GM23338 (cell line): ENCODE measurements at regions not wholly inside any gene's neighbourhood (a gene's known extent, or its start where the extent isn't known, plus 50 kb on each side); places are given as distances from the start of the nearest gene placed in this dataset.
"Not testable (repeated sequence)": the region's sequence is repeated elsewhere in the genome, so short reads cannot be mapped to it uniquely, and the experiment has no call there.

Experiments used
- ATAC-seq: fragments of 200-7000 bp; cut with Tn5 transposase; 3 replicates; pipeline ENCODE4 v1.9.1; 2020
- DNase-seq: peaks from one replicate; pipeline ENCODE4 v3.0.0-alpha.2; 2015; ENCODE audit warnings: low spot score
- H2AFZ ChIP-seq: fragments of 200-600 bp; sonication (generic); 2 replicates; pipeline ENCODE4 v1.8.0; 2016; ENCODE audit warnings: antibody characterized with exemption, mild to moderate bottlenecking, moderate library complexity
- H3F3A ChIP-seq: fragments of 200-600 bp; sonication (generic); replicated peaks from 2 replicates; pipeline ENCODE4 v1.8.0; 2017; ENCODE audit warnings: antibody characterized with exemption, mixed run types, low read depth
- H3K27ac ChIP-seq: fragments of 200-600 bp; sonication (generic); 2 replicates; pipeline ENCODE4 v1.6.1; 2016; ENCODE audit warnings: low read depth
- H3K27me3 ChIP-seq: fragments of 200-600 bp; sonication (generic); 2 replicates; pipeline ENCODE4 v1.8.0; 2016; ENCODE audit warnings: mild to moderate bottlenecking, mixed run types, moderate library complexity; ENCODE audit not compliant: insufficient read depth
- H3K36me3 ChIP-seq: fragments of 200-600 bp; sonication (generic); 2 replicates; pipeline ENCODE4 v1.8.0; 2016; ENCODE audit warnings: mild to moderate bottlenecking; ENCODE audit not compliant: insufficient read depth
- H3K4me1 ChIP-seq: fragments of 200-600 bp; sonication (generic); 2 replicates; pipeline ENCODE4 v1.8.0; 2016; ENCODE audit warnings: mild to moderate bottlenecking, moderate library complexity; ENCODE audit not compliant: insufficient read depth
- H3K4me2 ChIP-seq: fragments of 200-600 bp; sonication (generic); 2 replicates; pipeline ENCODE4 v1.7.1; 2017; ENCODE audit warnings: mixed run types
- H3K4me3 ChIP-seq: fragments of 200-600 bp; sonication (generic); 2 replicates; pipeline ENCODE4 v1.6.1; 2016; ENCODE audit warnings: mixed run types
- H3K79me2 ChIP-seq: fragments of 200-600 bp; sonication (generic); replicated peaks from 2 replicates; pipeline ENCODE4 v1.8.0; 2017; ENCODE audit warnings: mild to moderate bottlenecking; ENCODE audit not compliant: insufficient read depth
- H3K9me2 ChIP-seq: fragments of 200-600 bp; sonication (generic); 2 replicates; pipeline ENCODE4 v1.8.0; 2017; ENCODE audit not compliant: insufficient read depth
- H4K20me1 ChIP-seq: fragments of 200-600 bp; sonication (generic); replicated peaks from 2 replicates; pipeline ENCODE4 v1.8.0; 2017; ENCODE audit warnings: mild to moderate bottlenecking; ENCODE audit not compliant: insufficient read depth
- H3K27ac Mint-ChIP-seq: 2 replicates; pipeline ENCODE4 v1.8.0; 2020; ENCODE audit warnings: inconsistent platforms, mild to moderate bottlenecking, moderate library complexity, mixed read lengths
- H3K27me3 Mint-ChIP-seq: 3 replicates; pipeline ENCODE4 v1.8.0; 2022; ENCODE audit warnings: low read depth, mild to moderate bottlenecking, moderate library complexity, mixed read lengths, inconsistent platforms; ENCODE audit not compliant: insufficient read depth, poor library complexity
- H3K36me3 Mint-ChIP-seq: 3 replicates; pipeline ENCODE4 v1.8.0; 2021; ENCODE audit warnings: low read depth, mild to moderate bottlenecking, inconsistent platforms, moderate library complexity, mixed read lengths
- H3K4me1 Mint-ChIP-seq: 3 replicates; pipeline ENCODE4 v1.8.0; 2020; ENCODE audit warnings: mild to moderate bottlenecking, inconsistent platforms, mixed read lengths
- H3K4me3 Mint-ChIP-seq: 3 replicates; pipeline ENCODE4 v1.8.0; 2021; ENCODE audit warnings: moderate library complexity, mild to moderate bottlenecking, inconsistent platforms, mixed read lengths
- H3K9me3 Mint-ChIP-seq: 3 replicates; pipeline ENCODE4 v1.8.0; 2020; ENCODE audit warnings: moderate library complexity, mild to moderate bottlenecking, inconsistent platforms, mixed read lengths
- CREB1 ChIP-seq: fragments of 250-450 bp; sonication (Bioruptor Pico); IDR thresholded peaks from 2 replicates; pipeline ENCODE4 v1.5.0; 2020; ENCODE audit warnings: low read depth, mild to moderate bottlenecking, moderate library complexity
- ETS1 ChIP-seq: IDR thresholded peaks from 2 replicates; pipeline ENCODE4 v1.6.1; 2016; ENCODE audit warnings: antibody characterized with exemption
- EZH2 ChIP-seq: fragments of 200-600 bp; sonication (generic); IDR thresholded peaks from one replicate; pipeline ENCODE4 v1.8.0; 2017; ENCODE audit warnings: antibody characterized with exemption, mild to moderate bottlenecking, low read depth; ENCODE audit not compliant: unreplicated experiment
- EZH2phosphoT487 ChIP-seq: fragments of 200-600 bp; sonication (generic); IDR thresholded peaks from one replicate; pipeline ENCODE4 v1.8.1; 2018; ENCODE audit warnings: antibody characterized with exemption; ENCODE audit not compliant: unreplicated experiment
- JUNB ChIP-seq: IDR thresholded peaks from one replicate; pipeline ENCODE4 v1.6.1; 2016; ENCODE audit warnings: antibody characterized with exemption; ENCODE audit not compliant: unreplicated experiment
- NANOG ChIP-seq: IDR thresholded peaks from 2 replicates; pipeline ENCODE4 v1.6.1; 2016; ENCODE audit warnings: antibody characterized with exemption, borderline replicate concordance
- POLR2AphosphoS5 ChIP-seq: IDR thresholded peaks from 2 replicates; pipeline ENCODE4 v1.6.1; 2016; ENCODE audit warnings: antibody characterized with exemption, low read depth
- STAT1 ChIP-seq: IDR thresholded peaks from one replicate; pipeline ENCODE4 v1.6.1; 2016; ENCODE audit warnings: antibody characterized with exemption; ENCODE audit not compliant: unreplicated experiment
- TF ChIP-seq, protein P1 (sequence below): IDR thresholded peaks from one replicate; pipeline ENCODE4 v1.6.1; 2018; ENCODE audit warnings: antibody characterized with exemption; ENCODE audit not compliant: unreplicated experiment
- TF ChIP-seq, protein P2 (sequence below), 2 experiments: fragments of 200-600 bp in 1 of 2; sonication (generic) in 1 of 2; conservative IDR thresholded peaks; 2 replicates each; pipeline versions ENCODE4 v1.5.1 to v1.6.1; 2016 to 2017; ENCODE audit warnings: antibody characterized with exemption in 2 of 2, low read depth in 2 of 2, mild to moderate bottlenecking in 2 of 2, moderate library complexity in 1 of 2

GRCh38 chr5:24226479-24226878, 418.3 kb downstream of the CDH10 start (continued):
- TF ChIP-seq, protein P1, sequence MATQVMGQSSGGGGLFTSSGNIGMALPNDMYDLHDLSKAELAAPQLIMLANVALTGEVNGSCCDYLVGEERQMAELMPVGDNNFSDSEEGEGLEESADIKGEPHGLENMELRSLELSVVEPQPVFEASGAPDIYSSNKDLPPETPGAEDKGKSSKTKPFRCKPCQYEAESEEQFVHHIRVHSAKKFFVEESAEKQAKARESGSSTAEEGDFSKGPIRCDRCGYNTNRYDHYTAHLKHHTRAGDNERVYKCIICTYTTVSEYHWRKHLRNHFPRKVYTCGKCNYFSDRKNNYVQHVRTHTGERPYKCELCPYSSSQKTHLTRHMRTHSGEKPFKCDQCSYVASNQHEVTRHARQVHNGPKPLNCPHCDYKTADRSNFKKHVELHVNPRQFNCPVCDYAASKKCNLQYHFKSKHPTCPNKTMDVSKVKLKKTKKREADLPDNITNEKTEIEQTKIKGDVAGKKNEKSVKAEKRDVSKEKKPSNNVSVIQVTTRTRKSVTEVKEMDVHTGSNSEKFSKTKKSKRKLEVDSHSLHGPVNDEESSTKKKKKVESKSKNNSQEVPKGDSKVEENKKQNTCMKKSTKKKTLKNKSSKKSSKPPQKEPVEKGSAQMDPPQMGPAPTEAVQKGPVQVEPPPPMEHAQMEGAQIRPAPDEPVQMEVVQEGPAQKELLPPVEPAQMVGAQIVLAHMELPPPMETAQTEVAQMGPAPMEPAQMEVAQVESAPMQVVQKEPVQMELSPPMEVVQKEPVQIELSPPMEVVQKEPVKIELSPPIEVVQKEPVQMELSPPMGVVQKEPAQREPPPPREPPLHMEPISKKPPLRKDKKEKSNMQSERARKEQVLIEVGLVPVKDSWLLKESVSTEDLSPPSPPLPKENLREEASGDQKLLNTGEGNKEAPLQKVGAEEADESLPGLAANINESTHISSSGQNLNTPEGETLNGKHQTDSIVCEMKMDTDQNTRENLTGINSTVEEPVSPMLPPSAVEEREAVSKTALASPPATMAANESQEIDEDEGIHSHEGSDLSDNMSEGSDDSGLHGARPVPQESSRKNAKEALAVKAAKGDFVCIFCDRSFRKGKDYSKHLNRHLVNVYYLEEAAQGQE = no peak
- TF ChIP-seq EZH2 = no peak
- TF ChIP-seq, protein P2, sequence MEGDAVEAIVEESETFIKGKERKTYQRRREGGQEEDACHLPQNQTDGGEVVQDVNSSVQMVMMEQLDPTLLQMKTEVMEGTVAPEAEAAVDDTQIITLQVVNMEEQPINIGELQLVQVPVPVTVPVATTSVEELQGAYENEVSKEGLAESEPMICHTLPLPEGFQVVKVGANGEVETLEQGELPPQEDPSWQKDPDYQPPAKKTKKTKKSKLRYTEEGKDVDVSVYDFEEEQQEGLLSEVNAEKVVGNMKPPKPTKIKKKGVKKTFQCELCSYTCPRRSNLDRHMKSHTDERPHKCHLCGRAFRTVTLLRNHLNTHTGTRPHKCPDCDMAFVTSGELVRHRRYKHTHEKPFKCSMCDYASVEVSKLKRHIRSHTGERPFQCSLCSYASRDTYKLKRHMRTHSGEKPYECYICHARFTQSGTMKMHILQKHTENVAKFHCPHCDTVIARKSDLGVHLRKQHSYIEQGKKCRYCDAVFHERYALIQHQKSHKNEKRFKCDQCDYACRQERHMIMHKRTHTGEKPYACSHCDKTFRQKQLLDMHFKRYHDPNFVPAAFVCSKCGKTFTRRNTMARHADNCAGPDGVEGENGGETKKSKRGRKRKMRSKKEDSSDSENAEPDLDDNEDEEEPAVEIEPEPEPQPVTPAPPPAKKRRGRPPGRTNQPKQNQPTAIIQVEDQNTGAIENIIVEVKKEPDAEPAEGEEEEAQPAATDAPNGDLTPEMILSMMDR (conservative IDR thresholded peaks at IDR 0.05; ENCODE audit: low read depth in 2 of 2) = no peak
- no peak for TF ChIP-seq NANOG
- no peak for TF ChIP-seq STAT1
- no peak for TF ChIP-seq ETS1
- TF ChIP-seq EZH2phosphoT487 = no peak

- H3F3A ChIP-seq, DNase-seq, H3K27ac Mint-ChIP-seq, H4K20me1 ChIP-seq, H3K79me2 ChIP-seq, H3K27me3 ChIP-seq, H3K4me3 ChIP-seq, H3K27ac ChIP-seq, H3K9me3 Mint-ChIP-seq, H3K9me2 ChIP-seq, H3K27me3 Mint-ChIP-seq, H3K4me3 Mint-ChIP-seq, H3K36me3 Mint-ChIP-seq, H3K4me2 ChIP-seq, ATAC-seq, H3K36me3 ChIP-seq, H3K4me1 Mint-ChIP-seq, H3K4me1 ChIP-seq, H2AFZ ChIP-seq: not testable (repeated sequence)
Measured at GRCh38 chr5:24227881-24228280, 416.9 kb downstream of the CDH10 start.

DNA sequence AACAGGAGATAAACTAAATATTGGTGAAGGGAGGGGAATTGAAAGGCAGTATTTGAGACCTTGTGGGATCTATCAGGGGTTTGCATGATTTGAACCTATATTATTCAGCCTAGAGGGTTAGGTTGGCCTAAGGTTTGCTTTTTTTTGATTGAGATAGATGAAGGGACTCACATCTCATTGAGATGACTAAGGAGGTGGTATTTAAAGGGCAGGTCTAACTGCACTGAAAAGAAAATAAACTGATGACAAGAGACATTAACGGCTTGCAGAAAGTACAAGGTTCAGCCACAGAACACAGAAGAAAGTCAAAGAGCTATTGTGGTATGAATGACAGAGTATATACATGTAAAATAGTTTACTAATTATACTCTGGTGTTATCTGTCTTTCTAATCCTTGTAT, 412.7 kb downstream of the CDH10 start:
- H3K4me1 ChIP-seq = no peaks in the 10 kb centered on the region
- no peak overlapping the region for H2AFZ ChIP-seq
- no peaks in the 10 kb centered on the region for H4K20me1 ChIP-seq
- H3K9me3 Mint-ChIP-seq = no peaks in the 10 kb centered on the region; the same call in 2 of the 3 replicates
- no peaks in the 10 kb centered on the region for H3K27me3 Mint-ChIP-seq
- H3K4me3 ChIP-seq = no peak overlapping the region
- H3K79me2 ChIP-seq = no peaks in the 10 kb centered on the region
- H3K36me3 Mint-ChIP-seq = no peaks in the 10 kb centered on the region
- DNase-seq (no peak), ATAC-seq (no peak)
- H3K4me2 ChIP-seq = no peak overlapping the region
- H3K27ac ChIP-seq = no peak overlapping the region
- no peaks in the 10 kb centered on the region for H3F3A ChIP-seq
- no peaks in the 10 kb centered on the region; the same call in 1 of the 2 replicates for H3K36me3 ChIP-seq
- H3K4me3 Mint-ChIP-seq = no peak overlapping the region
- H3K9me2 ChIP-seq = no peaks in the 10 kb centered on the region
- no peak overlapping the region for H3K27ac Mint-ChIP-seq
- no peaks in the 10 kb centered on the region for H3K4me1 Mint-ChIP-seq
- no peaks in the 10 kb centered on the region for H3K27me3 ChIP-seq
- TF ChIP-seq, protein P2 (conservative IDR thresholded peaks at IDR 0.05; ENCODE audit: low read depth in 2 of 2) = no peak
- no peak for TF ChIP-seq STAT1
- TF ChIP-seq CREB1 (CRISPR knock-in tag) = no peak
- no peak for TF ChIP-seq NANOG
- TF ChIP-seq POLR2AphosphoS5 = no peak
- no peak for TF ChIP-seq EZH2
- no peak for TF ChIP-seq JUNB
- TF ChIP-seq, protein P1 = no peak
